DMS114 treated with DMSO at 0.1 percent for 48 hours (cell line): ENCODE measurements at regions not wholly inside any gene's neighbourhood (a gene's known extent, or its start where the extent isn't known, plus 50 kb on each side); places are given as distances from the start of the nearest gene placed in this dataset.
"Not testable (repeated sequence)": the region's sequence is repeated elsewhere in the genome, so short reads cannot be mapped to it uniquely, and the experiment has no call there.

Experiments used
- DNase-seq: peaks from one replicate; lab custom pipeline; 2025; ENCODE audit not compliant: unreplicated experiment; lab: John Stamatoyannopoulos, UW

DNA sequence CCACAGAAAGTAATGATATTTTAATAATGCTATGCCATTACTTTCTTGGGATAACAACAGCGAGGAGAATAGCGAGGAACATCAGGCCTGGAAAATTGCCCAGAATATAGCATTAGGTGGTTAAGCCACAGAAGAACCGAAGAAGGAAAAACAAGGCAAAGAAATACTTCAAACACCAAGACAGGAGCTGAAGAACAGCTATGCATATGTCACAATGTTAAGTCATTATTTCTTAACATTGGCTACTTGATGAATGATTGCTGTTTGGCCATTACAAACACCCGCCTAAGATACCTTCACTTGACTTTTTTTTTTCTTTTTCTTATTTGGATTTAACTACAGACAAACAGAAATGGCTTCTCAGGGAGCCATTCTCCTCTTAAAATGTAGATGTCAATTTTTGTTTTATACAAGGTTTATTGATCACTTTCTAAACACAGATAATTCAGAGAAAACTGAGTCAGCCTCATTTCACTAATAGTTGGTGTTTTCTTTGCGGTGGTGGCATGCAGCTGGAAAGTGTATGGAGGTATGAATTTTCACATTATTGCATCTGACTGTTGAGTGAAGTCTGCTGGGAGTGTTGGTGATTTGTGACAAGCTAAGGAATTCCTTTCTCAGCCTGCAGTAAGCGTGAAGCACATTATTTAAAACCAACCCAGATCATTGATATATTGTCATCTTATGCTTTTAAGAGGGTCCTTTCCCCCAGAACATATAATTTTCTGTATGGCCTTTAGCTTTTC is 705.7 kb upstream of the NR2F2 start:
- no peak for DNase-seq

DNA sequence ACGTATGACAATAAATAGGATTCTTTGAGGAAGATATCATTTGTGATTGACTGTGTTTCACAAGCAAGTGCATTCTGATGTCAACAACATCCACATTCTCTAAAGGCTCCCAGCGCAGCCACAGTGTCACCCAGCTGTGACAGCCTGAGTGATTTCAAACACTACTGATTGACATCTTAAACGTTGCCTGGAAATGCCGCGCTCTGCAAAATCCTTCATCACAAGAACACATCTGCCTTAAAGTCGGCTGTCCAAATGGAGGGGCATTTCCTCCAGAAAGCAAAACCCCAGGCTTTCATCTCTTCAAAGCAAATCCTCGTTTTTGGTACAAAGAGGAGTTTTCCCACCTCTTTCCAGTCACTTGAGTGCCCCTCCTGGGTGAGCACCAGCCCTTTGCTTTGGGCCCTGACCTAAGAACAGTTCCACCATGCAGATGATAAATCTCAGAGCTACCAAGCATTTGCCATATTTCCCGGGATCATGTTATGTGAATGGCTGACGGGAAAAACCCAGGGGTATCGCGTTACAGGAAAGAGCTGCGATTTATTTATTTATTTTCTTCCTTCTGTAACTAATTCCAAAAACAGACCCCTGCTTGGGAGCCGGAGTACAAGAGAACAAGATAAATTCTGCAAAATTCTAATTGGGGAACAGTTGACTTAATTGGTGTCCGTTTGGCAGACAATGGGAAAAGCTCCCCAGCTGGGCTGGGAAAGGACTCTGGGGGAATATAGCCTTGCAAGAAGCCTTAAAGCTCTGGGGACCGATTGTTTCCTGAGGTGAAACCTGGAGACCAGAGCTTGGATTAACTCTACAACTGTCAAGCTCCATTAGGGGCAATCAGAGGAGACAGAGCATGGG is 703.8 kb upstream of the NR2F2 start:
- DNase-seq = no peak

DNA sequence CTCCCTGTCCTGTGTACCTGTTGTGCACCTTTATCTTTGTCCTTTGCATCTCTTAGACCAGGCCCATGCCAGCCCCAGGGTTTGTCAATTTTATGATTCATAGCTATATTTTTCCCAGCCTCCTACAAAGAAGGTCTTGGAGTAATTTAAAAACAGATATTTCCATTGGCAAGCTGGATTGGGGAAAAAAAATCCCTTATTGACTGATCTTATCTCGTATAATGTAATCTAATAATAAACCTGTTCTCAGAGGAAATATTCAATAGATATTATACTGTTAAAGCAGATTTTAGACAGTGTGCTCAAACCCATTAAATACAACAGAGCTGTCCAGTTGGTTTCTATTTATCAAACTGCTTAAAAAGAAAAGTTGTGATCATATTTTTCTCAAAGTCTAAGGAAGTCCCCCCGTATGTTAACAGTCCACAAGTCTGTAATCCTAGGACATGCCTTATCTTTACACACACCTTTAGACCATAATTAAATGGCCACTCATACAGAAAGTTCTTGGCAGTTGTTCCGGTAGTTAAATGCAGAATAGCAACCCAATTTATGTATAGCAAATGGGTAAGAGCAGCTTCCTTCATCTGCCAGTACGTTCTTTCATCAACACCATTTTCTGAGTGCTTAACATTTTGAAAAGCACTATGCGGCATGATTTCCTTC is 700.9 kb upstream of the NR2F2 start:
- DNase-seq = no peak

DNA sequence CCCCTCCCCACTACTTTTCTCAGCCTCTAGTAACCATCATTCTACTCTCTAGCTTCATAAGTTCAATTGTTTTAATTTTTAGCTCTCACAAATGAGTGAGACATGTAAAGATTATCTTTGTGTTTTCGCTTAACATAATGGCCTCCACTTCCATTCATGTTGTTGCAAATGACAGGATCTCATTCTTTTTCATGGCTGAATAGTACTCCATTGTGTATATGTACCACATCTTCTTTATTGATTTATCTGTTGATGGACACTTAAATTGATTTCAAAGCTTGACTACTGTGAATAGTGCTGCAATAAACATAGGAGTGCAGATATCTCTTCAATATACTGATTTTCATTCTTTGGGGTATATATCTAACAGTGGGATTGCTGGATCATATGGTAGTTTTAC is 699.8 kb upstream of the NR2F2 start:
- DNase-seq = no peak

DNA sequence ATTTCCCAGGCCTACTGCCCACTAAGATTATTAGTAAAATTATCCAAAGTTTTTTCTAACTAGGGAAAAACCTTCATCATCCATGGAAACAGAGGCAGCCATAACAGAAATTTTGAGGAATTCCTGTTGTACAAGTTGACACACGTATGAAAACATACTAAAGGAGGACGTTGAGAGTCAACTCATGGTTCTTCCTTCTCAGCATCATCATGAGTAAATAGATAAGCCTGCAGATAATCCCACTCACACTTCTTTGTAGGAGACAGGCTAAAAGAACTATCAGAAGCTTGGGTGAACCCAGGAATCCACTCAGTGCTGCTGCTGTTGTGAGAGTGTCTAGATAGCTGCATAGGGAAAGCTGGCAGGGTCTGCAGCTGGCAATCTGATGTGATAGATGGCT is 694.8 kb upstream of the NR2F2 start:
- no peak for DNase-seq

DNA sequence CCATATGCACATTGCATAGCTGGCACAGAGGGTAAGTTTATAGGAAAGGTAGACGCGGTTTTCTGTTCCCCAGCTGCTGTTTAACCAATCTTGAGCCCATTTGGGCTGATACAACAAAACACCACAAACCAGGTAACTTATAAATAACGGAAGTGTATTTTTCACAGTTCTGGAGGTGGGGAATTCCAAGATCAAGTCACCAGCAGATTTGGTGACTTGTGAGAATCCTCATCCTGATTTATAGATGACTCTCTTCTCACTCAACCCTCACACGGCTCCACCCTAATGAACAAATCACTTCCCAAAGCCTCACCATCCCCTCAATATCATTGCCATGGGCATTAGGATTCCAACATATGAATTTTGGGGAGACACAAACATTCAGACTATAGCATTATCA is 694.4 kb upstream of the NR2F2 start:
- no peak for DNase-seq

DNA sequence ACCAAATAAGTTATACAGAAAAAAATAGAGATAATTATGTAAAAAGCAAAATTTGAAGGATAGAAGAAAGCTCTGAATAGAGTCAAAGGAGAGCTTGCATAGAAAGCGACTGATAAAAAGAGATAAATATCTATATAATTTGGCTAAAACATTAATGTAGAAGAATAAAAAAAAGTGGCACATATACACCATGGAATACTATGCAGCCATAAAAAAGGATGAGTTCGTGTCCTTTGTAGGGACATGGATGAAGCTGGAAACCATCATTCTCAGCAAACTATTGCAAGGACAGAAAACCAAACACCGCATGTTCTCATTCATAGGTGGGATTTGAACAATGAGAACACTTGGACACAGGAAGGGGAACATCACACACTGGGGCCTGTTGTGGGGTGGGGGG is 693.3 kb upstream of the NR2F2 start:
- DNase-seq = not testable (repeated sequence)

DNA sequence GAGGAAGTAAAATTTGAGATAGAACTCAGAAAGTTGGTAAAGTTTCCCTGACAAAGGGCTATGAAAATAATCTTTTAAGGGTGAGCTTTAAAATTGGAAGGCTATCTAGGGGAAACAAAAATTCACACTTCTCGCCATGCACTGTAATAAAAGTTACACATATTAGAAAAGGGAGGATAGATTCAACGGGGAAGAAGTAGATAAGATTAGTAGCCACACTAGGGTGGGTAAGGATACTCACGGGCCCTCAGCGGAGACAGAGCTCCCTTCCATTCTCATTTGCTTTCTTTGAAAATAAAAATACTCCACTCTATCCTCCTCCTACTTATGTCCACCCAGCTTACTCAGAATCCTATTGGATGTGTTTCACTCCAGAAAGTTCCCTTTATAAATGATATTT is 691.3 kb upstream of the NR2F2 start:
- DNase-seq = no peak

DNA sequence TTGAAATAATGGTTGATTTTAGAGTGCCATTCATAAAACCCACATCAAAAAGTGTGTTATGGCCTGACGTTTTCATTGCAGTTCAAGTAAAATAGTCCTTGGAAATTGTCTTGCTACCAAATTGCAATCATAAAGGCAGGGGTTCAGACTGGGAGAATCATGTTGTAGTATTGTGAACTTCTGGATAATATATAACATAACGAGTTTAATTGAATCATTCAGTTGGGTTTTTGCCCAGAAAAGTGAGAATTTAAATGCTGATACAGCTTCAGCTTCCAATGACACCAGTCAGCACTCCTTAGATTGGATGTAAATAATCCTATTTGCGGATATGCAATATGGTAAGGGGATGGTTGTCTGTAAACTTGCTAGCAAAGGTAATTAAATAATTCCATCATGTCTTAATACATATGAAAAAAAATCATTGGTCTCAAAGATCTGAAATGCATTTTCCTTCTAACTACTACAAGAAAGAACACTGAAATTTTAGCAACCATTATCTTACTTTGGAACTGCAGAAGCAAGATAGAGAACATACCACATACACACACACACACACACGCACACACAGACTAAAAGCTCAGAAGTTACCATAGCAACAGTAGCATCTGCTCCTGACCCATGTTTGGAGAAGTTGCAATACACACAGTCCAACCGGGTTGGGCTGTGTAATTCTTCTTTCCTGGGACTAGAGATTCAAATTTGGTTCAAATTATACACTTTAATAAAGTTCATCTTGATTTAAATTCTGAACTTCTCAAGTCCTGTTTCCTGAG is 686.2 kb upstream of the NR2F2 start:
- DNase-seq = no peak

DNA sequence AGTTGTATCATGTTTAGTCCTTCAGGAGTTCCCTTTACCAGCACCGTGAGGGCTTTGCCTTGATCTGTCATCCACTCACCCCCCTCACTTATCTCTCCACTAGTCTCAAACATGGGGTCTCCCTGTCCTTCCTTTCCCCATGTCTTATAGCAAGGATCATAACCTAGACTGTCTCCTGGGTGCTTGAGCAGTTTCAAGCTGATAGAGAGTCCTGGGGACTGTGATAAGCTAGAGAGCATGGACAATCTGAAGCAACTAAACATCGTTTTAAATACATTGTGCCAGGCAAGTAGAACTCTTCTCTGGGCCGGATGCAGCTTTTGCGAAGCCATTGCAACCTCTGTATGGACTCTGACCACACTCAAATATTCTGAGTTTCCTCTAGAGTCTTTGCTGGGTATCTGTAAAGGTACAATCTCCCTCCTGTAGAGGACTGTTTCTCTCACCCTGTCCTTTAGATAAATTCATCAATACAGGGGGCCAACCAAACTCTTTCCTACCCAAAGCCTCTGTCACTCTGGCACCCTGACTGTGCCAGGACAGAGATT is 684.6 kb upstream of the NR2F2 start:
- DNase-seq = no peak

DNA sequence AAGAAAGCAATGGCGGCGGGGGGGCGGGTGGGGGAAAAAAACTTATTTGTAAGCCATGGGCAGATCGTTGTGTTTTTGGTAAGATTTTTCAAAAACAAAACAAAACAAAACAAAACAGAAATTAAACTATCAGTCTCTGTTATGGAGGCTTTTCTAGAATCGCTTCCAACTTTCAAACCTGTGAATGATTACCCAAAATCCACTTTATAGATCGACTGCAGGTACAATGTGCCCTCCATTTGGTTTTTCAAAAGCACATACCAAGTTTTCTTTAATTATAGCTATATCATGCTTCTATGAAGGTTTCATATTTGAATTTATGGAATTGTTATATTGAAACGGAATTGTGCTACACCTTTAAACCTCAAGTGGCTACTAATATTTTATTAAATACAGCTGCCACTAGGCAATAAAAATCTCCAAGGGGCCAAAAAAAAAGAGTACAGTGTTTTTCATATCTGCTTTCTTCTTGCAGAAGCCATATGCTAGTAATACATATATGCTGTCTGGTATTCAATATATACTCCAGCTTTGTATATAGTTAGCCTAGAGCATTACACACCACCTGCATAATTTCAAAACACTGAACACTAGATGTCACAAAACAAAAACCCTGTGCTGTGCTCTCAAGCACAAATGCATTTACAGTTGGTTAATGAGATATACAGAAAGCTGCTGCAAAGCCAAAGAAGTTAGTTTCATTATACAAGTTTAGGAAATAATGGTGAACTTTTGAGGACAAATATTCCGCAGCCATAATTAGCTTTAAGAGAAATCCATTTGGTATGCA is 683.8 kb upstream of the NR2F2 start:
- DNase-seq = no peak

DNA sequence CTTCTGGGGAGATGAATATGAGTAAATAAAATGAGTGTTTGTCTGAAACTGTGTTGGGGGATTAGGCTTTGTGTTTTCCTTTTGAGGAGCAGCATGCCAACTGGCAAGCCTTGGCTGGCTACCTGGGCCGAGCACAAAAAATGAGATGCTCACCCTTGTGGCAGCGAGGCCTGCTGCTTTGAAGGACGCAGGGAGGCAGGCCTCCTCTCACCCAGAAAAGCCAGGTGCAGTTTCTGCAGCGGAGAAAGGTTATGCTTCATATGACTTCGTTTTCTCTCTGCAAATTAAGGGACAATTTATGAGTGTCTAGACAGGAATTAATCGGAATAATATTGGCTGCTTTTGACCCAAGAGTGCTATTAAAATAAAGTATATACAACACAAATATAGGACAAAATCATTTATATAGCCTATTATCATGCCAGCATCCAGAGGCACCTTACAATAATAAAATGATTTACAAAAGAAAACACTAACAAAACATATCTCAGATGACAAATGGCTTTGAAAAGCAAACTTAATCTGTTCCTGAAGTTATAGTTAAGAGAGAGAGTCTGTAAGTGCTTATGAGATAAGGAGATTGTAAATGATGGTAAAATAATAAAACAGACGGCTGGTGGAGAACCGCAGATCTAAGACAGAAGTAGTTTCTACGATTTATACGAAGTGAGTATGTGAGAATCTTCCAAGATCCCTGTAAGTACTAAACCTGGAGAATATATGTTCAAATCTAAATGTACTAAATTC is 682.8 kb upstream of the NR2F2 start:
- DNase-seq = no peak

DNA sequence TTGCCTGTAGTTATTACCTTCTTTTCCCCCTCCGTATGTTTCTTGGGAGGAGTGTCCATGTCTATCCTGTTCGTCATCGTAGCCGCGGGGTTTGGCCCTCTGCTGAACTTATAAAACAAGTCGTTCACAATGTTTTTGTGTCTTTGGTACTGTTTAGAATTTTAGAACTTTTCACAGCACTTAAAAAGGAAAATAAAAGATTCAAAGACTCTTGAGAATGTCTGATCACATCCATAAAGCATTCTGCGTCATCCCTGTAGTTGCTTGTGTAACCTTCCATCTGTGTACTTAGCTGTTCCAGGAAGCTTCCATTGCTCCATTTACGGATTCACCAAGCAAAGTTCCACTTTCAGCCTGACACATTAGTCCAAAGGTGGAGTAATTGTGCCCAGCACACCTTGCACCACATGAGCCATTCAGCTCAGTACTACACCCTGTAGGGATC is 677.1 kb upstream of the NR2F2 start:
- no peak for DNase-seq

DNA sequence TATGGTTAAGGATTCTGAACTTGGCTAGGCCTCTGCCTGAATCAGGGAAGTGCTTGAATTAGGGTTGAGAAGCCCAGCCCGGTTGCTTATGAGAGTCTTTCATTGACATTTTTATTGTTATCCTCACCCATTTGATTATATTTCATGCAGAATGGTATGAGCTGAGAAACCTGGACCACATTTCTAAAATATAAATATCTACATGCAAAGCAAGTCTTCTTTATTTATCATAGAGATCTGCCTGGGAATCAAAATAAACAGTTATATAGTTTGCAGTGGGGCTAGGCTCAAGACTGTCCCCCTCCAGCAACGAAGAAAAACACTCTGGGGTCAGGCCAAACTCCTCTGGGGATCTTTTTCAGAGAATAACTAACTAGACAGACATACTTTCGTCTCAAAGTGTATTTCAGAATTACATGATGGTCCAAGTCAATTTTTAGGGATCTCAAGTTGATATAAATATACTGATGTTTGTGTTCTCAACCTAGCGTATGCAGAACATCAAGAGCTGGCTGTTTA is 675.4 kb upstream of the NR2F2 start:
- DNase-seq = no peak

DNA sequence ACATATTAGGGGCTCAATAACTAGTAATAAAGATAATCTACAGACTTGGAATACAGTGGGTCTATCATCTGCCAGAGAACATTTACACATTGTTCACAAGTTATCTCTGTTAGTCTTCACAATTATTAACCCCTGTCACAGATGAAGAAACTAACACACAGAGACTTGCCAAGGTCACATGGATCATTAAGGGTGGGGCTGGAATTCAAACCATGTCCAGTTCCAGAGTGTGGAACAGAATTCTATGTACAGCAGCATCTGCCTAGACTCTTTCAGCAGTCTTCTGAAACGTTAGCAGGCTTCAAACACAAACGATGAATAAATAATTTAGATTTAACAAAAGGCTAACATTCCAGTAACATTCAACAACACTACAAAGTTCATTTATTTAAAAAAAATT is 673.9 kb upstream of the NR2F2 start:
- no peak for DNase-seq

DNA sequence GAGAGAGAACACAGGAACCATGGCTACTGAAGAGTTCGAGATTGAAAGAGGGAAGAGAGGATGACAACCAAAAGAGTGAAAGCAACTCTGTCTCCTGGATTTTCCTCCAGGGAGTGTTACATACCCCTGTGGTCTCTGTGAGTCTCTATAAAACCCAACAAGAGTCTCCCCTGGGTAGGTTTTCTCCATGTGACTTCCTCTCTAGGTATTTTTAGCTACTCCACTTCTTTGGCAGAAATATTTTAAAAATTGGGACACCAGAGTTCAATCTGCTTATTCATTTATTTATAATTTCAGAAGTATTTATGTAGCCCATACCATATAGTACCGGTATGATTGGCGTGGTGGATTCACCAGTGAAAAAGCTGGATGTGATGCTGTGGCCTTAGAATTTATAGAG is 671.7 kb upstream of the NR2F2 start:
- DNase-seq = no peak

DNA sequence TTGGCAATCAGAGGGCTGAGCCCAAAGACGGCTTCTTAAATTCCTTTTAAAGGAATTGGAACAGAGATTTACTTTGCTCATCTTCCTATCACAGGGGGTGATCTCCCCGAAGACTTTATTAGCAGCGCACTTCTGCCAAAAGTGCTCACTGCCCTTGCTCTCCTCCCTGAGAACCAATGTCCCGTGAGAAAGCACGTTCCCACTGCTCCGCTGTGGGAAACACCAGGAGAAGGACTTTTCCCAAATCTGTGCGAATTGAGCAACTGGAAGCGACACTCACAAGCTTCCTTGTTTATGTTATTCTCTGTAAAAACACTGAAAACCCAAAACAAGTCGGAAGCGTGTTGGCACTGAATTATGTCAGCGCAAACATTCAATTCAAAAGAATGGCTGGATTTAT is 670.8 kb upstream of the NR2F2 start:
- DNase-seq = no peak

DNA sequence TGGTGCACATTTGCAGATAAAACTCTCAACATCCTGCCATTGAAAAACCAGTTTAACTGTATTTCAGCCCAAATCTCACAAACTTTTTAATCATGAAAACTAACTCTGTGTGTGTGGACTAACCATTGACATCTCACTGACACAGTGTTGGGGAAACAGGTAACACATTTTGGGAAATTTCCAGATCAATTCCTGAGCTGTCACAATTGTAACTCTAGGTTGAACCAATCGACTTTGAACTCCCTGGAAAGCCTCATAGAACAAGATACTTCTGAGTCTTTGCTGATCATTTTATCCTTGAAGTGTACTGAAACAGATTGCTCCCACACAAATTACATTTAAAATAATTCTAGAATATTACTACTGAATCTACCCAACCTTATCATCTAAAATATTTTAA is 667.9 kb upstream of the NR2F2 start:
- no peak for DNase-seq
